HG03565 (cell line): ENCODE measurements at regions not wholly inside any gene's neighbourhood (a gene's known extent, or its start where the extent isn't known, plus 50 kb on each side); places are given as distances from the start of the nearest gene placed in this dataset.

Experiments
- ATAC-seq: cut with Tn5 transposase; IDR thresholded peaks from one replicate; pipeline ENCODE4 v1.9.1; 2021; ENCODE audit warnings: mild to moderate bottlenecking, moderate library complexity; ENCODE audit not compliant: unreplicated experiment

DNA sequence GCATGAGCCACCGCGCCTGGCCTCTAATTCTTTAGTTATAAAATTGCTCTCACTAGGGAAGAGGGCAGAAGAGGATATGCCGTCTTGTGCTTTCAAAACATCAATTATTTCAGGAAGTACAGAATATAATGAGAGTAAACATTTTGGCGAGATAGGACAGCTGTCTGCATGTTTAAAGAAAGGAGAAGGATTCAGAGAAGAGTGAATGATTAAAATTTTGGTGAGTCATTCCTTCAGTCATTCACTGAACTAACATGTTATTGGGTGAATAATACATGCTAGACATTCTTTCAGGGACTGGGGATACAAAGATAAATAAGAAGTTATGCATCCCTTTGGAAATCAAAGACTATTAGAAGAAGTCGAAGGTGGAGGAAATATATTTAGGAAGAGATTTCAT lies 590.3 kb upstream of the GOT2 start:
- ATAC-seq = no peak

DNA sequence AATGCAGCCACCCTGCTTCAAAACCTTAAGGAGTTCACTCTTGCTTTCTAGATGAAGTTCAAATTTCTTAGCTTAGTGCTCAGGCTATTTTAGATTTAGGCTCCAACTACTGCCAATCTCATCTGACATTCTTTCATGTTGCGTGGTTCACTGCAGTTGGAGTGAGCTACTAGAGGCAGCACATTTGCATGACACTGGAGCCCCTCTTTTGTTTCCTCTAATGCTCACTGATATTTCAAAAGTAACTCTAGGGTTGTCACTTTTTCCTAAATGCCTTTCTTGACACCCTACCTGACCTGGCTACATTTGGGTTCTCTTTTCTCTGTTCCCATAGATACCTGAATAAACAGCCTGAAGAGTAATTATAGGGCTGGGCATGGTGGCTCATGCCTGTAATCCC lies 586.5 kb upstream of the GOT2 start:
- no peak for ATAC-seq

DNA sequence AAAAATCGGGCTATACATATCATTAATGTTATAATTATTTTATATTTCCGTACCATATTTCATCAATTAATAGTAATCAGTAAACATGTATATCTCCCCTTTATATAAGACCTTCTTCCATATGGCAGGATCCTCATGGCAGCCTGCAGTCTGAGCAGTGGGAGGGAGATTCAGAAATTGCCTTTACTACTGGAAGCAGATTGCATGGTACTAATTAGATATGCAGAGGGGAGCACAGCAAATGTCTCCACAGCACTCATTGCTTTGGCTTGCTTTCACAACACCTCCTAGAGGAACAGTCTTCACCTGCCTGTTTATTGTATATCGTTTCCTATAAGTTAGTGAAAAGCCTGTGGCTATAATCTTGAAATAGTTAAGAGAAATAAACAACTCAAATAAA lies 585.8 kb upstream of the GOT2 start:
- no peak for ATAC-seq

DNA sequence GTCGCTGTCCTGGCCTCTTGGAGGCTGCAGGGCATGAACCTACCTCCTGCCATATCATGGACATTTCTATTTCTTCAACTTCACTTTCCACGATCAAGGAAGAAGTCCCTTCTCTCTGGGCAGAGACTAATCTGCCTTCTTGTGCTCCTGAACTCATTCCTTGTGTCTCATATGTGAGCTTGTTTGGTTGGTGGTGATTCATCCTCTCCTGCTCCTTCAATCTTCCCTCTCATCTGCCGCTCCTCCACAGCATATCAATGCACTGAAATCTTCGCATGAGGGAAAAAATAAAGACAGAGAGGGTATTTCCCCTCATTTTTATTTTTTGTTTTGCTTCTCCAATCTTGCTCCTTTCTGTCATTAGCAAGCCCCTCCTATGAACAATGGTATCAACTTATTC lies 571.7 kb upstream of the GOT2 start:
- ATAC-seq = no peak

DNA sequence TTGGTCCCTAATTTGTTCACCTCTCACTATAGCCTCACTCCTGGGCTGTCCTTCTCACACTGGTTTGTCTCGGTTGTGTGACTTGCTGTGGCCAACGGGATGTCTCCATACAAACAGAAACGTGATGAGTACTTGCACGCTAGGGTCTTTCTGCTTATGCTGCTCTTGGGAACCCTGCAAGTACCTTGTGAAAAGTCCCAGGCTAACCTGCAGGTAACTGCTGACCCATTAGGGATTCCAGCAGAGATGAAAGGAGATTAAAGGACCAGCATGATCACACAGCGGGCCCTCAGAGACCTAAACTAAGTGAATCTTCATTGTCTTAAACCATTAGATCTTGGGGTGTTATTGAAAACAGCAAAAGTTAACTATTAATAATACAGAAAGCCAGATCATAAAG lies 562.8 kb upstream of the GOT2 start:
- no peak for ATAC-seq

DNA sequence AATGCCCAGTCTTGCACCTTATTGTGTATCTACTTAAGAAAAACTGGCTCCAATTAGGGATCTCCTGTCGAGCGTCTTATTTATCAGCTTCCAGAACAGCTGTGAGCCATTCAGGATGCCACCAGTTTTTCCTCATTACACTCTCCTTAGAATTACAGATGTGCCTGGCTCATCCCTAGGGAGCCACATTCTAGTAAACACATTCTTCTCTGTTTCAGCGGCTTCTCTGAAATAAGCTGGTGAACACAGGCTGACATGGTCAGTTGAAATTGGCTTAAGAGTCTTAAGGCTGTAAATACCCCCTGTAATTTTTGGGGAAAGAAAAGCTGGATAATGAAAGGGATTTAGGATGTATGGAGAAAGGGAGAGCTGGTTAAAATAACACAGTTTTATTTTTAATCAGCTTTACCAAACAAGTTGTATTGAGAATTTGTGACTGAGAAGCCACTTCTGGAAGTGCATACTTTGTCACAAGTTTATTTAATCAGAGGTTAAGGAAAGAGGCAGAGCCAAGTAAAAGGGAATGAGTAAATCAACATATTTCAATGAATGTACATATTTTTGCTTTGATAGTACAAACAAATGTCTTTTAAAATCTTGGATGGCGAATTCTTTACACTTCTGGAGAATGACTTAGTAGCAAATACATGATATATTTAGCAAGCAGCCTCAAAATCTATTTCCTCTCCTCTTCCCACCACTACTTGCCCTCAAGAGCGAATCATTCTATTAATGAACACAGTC lies 562.0 kb upstream of the GOT2 start:
- ATAC-seq = no peak

DNA sequence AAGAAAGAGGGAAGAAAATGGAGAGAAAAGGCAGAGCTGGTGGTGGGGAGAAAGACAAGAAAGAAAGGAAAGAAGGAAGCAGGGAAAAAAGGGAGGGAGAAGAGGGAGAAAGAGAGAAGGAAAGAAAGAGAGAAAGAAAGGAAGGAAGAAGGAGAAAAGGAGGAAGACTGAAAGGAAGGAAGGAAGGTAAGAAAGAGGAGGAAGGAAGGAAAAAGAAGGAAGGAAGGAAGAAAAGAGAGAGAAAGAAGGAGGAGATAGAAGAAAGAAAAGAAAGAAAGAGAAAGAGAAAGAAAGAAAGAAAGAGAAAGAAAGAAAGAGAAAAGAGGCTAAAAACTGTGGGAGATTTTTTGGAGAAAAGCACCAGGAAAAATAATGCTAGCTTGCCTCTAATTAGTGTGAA lies 561.4 kb upstream of the GOT2 start:
- no peak for ATAC-seq

DNA sequence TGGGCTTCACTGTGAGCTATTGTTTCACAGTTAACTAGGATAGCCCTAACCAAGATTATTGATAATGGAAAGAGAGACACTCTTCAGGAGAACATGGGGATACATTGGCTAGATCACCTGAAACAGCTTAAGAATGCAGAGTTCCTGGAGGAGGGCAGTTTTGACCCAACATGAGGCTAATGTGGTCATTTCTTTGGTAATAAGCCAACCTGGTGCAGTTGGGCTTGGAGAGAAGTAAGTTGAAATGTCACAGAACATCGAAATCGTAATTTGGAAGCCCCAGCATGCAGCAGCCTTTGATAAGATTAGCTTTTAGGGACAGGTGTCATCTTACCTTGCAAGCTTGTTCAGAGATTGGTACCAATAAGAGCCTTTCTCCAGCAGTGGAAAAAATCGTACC lies 556.6 kb upstream of the GOT2 start:
- no peak for ATAC-seq

DNA sequence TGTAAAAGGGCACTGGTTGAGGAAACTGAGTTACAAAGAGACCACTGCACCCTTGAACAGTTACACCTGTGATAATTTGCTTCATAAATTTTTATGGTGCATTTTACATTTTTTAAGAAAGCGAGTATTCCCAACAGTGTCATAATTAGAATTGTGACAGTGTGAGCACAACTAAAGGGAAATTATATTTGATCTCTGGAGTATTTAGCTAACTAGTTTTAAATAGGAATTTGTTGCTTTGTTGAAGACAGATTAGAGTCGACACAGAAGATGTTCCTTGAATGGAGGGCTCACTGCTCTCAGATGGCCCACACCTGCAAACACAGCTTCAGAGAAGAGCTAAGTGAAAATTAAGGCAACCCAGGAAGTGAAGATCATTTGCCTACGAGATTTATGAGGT lies 555.0 kb upstream of the GOT2 start:
- ATAC-seq = no peak

DNA sequence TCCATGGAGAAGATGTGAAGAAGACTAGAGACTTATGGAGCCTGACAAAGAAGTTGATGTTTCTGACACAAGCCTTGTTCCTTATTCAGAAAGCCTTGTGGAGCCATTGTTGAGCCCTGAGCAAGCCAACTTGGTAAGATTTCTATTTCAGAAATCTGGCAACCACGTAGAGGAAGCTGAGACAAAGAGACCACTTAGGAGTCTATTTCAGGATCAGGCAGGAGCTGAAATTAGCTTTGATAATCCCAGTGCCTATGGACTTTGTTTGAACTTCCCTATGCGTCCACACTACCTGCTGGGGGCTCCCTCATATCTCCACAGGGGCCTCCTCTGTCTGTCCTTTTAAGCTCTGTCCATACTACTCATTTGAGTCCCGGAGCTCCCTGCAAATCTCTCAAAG lies 540.0 kb upstream of the GOT2 start:
- no peak for ATAC-seq

DNA sequence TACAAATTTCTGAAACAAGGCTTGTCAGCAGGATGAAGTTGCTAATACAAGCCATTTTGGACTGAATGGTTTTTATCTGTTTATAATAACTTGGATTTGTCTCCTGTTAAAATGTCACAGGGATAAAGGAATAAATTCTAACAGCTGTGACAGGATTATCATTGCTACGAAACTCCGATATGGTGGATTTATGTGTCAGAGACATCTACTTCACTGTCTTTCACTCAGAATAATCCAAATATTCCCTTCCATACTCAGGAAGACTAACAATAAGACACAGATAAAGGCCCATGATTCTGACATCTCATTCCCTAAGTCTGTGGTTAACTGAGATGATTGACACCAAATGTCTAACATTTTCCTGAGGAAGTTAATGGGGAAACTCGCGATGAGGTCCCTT lies 529.8 kb upstream of the GOT2 start:
- ATAC-seq = no peak

DNA sequence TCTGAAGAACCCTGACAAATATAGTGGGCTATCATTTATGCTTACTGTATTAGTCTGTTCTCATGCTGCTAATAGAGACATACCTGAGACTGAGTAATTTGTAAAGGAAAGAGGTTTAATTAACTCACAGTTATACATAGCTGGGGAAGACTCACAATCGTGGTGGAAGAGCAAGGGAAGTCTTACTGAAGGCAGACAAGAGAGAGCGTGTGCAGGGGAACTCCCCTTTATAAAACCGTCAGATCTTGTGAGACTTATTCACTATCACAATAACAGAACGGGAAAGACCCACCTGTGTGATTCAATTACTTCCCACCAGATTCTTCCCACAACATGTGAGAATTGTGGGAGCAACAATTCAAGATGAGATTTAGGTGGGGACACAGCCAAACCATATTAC lies 526.8 kb upstream of the GOT2 start:
- ATAC-seq = no peak

DNA sequence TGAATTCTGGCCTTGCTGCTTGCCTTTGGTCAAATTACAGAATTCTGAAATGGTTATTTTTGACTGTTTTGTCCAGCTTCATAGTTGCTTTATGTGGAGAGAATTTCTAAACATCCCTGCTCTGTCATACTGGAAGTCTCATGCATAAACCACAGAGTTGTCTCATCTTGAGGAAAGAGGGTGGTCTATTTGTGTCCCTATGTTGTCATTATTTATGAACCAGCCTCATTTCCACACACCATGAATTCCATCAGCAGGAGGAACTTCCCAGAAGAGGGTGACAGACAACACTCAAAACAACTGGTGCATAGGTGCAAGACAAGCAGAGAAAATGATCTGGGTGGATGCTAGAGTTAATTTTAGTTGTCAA lies 525.8 kb upstream of the GOT2 start:
- no peak for ATAC-seq

DNA sequence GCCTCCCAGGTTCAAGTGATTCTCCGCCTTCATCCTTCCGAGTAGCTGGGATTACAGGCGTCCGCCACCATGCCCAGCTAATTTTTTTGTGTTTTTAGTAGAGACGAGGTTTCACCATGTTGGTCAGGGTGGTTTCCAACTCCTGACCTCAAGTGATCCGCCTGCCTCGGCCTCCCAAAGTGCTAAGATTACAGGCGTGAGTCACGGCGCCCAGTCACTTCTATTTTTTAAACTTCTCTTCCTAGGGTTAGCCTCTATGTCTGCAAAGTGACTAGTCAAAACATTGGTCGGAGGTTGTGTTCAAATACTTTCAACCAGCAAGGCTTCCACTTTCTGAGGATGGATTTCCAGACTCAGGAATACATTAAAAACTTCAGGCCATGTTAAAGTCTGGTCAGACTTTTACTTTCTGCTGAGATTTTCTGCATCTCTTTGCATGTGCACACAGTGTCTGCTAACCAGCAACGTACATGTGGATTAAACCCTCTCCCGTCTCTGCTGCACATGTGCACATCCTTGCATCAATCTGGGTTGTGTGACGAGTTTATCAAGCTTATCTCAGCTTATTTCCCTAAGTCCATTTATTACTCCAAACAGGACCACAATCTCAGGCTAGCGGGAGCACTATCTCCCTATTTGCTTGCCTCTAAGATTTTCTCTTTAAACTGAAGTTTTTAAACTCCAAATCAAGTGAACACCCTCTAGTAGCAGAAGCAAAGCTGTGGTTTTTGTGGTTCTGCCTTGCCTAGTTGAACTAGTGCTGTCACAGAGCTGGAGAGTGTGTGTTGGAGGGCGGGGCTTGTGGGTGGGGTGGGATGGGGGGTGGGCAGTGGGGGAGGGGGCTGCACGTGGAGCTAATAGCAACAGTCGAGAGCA lies 525.2 kb upstream of the GOT2 start:
- no peak for ATAC-seq

DNA sequence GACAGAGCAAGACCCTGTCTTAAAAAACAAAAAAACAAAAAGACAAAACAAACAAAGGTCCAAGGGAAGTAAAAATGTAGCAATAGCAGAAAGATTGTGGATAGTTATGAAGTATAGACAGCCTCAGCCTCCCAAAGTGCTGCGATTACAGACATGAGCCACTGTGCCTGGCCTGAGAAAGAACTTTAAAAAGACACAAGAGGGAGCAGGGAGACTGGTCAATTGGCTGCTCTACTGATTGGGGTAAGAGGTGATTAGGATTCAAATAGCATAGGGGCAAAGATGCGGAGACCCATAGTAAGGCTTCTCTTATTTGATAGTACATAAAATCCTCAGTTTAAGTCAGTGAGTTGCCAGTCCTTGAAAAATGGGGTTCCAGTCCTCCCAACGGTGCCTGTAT lies 518.2 kb upstream of the GOT2 start:
- ATAC-seq = no peak

DNA sequence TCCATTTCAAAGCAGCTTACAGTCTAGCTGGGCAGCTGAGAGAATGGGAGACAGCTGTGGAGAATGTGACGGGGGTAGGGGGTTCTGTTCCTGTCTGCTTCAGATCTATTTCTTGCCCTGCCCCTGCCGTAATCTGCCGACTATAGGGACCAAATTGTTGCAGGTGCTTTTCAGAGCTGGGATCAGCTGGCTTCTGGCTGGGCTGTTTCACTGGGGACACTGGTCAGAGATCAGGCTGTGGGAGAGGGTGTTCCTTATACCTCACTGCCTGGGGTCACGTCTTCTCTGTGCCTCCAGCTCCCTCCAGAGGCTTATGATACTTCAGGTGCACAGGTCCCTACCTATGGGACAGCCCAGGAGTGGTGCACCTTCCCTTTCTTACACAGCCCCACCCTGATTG lies 514.9 kb upstream of the GOT2 start:
- ATAC-seq = no peak

DNA sequence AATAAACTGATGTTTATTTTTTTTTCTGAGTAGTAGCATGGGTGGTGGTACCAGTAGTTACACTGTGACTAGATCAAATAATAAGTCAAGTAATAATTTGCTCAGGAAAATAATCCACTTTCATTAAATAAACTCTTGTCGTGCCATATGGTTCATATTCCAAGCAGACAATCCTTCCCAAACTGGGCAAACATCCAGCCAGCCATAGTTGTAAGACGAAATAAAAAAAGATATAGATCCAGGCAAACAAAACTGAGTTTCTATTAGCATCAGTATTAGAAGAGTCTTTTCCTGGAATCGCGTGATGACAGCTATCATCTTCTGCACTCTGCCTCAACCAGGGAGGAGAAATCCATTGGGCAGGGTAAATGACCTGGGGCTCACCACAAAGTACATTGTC lies 508.4 kb upstream of the GOT2 start:
- no peak for ATAC-seq

DNA sequence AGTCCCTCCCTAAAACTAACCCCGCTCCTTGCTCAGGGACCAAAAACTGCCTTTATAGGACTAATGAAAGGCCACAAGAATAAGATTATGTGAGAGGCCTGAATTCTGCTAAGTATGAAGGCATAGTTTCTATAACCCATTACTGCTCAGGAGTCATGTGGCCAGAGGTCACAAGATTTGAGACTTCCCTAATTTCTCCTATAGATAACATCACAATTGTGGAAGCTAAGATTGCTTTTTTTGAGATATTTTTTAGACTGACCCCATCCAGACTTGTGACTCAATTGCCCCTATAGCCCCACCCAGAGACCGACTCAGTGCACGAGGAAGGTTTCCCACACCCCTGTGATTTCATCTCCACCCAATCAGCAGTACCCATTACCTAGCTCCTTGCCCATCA lies 504.1 kb upstream of the GOT2 start:
- ATAC-seq = no peak

DNA sequence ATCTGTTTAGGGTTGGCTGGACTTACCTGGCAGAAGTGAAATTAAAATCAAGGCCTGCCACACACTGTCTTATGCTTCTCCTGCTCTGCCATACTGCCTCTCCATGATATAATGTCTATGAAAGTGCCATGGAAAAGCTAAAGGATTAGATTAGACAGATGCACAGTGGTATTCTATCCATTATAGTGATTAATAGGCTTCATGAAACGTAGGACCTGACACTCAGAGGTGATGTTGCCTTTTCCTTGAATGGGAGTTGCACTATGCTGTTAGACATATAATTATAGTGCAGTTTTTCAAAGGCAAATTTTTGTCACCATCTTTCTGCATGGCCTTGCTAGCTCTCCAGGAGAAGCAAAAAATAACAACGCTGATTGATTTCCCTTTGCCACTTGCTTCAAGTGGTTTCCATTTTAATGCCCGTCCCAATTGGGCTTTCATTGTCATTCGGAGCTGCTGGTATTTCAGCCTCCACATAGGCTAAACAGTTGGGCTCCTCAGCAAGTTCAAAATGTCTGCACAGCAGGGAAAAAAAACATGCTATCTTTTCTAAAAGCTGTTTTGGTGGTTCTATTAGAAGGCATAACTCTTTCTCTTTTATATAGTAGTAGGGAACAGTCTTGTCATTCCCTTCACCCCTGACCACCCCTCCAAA lies 502.8 kb upstream of the GOT2 start:
- ATAC-seq = no peak

DNA sequence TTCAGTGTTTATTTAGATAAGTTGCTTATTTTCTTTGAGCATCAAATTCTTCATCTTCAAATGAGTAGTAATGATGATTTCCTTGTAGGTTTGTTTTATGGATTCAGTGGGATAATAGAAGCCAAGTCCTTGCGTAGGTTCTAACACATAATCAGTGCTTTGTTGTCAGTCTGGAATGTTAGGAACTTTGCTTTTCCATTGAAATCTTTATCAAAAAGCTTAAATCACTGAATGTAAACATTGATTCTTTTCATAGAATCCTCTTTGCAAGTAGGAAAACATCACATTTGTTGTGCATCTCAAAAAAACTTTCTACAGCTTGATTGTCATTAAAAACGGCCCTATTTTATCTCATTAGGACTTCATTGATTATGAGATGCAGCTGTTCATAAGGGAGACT lies 490.3 kb upstream of the GOT2 start:
- ATAC-seq = no peak

DNA sequence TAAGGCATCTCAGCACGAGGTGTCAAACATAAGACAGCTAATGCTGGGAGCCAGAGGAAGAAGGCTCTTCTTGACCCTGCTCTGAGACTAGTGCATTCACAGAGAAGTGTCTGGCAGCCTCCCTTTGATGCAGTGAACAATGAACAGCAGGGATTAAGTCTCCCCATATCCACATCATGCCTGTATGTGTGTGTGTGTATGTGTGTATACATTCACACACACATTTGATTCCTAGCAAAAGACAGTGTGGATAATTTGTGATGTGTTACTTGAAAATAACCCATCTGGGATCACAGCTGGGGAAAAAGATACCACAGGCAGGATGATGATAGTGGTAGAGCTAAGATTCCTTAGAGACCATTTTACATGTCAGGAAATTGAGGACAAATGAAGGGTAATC lies 485.9 kb upstream of the GOT2 start:
- no peak for ATAC-seq

DNA sequence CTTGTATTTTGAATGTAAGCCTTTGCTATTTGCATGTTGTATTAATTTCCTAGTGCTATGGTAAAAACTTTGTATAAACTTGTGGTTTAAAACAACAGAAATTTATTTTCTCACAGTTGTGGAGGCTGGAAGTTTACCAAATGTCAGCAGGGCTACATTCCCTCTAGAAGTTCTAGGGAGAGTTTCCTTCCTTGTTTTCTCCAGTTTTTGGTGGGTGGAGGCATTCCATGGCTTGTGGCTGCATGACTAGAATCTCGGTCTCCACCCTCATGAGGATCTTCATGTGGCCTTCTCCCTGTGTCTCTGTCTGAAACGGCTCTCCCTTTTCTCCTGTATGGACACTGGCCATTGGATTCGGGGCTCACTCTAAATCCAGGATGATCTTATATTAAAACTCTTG lies 482.2 kb upstream of the GOT2 start:
- no peak for ATAC-seq
